HG03045 (cell line): ENCODE measurements at regions not wholly inside any gene's neighbourhood (a gene's known extent, or its start where the extent isn't known, plus 50 kb on each side); places are given as distances from the start of the nearest gene placed in this dataset.

ENCODE experiments used
- ATAC-seq: cut with Tn5 transposase; IDR thresholded peaks from one replicate; pipeline ENCODE4 v1.9.1; 2021; ENCODE audit warnings: mild to moderate bottlenecking, moderate library complexity; ENCODE audit not compliant: unreplicated experiment

DNA sequence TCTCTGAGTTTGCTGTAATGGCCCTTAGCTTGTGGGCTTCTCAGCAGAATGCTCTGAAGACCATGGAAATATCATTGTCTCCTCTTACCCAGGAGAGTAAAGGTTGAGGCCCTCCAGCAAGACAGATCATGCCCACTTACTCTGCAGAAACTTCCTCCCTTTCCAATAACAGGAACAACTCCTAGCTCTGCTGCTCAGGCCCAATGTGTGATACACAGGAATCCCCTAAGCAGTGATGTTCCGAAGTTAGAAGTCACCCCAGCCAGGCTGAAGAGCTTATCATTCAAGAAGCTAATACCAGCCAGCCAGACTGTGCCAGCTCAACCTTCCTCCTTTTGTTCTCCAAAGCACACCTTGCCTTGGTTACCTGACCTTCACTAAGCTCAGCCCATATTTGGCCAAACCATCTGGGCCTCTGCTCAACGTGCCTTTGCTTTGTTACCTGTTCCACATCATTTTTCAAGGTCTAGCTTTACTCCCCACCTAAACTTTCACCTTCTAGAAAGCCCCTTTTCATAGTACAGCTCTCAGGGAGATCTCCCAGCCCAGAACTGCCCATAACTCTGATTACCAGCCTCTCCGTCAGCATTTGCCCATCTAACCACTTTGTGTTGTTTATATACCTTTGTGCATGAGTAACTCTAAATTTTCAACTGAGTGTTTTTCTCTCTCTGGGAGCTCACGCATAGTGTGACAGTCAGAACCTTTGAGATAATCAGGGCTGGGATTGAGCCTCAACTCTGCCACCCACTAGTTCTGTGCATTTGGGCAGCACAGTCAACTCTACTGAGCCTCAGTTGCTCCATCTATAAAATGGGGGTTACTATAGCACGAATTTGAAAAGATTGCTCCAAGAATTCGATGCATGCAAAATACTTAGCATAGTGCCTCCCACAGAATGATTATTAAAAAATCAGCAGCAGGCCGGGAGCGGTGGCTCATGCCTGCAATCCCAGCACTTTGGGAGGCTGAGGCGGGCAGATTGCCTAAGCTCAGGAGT is 107.6 kb upstream of the CPEB4 start:
- ATAC-seq, result no peak

DNA sequence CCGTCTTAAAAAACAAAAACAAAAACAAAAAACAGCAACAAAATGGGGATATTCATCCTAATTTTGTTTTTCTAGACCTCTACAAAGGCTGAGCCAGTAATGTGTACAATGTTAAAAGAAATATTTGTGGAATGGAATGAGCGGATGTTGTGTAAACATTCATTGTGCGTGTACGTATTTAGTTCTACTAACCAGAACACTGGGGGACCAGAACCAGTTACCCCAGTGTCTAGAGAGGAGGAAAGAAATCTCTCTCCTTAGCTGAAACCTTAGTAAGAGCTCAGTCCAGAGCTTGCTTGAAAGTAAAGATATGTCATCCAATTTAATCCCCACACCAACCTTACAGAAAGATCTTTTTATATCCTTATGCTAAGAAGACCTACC is 106.7 kb upstream of the CPEB4 start:
- ATAC-seq, result no peak

DNA sequence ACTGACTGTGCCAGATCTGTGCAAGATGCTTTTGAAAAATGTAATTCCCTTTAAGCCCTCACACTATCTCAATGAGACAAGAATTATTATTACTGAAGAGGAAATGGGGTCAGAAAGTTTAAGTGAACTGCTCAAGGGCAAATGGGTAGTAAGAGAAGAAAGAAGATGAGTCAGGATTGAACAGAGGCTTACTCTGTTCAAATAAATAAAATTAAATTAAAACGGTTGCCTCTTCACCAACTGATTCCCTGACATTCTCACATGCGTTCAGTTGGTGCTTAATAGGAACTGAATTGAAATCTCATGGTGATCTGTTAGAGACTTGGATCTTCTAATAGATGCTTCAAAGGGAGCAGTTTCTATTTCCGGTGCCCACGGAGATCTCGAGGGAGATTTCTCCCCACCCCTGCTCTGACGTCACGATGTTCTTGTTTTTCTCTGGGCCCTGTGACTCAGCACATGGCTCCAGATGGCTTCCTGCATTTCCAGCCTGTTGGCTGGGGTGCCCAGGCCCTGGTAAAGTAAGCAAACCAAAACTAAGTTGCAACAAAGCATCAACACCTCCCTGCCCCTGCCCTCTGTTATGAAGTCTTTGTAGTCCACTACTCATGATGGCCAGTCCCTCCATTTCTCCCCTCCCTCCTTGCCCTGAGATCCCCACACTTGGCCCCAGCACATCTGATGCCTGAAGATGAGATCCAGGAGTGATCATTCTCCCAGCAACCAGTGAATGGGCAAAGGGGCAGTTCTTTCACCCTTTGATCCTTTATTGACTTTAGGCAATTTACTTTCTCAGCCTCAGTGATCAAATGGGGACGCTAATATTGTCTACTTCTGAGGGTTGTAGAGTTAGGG is 106.1 kb upstream of the CPEB4 start:
- no peak for ATAC-seq

DNA sequence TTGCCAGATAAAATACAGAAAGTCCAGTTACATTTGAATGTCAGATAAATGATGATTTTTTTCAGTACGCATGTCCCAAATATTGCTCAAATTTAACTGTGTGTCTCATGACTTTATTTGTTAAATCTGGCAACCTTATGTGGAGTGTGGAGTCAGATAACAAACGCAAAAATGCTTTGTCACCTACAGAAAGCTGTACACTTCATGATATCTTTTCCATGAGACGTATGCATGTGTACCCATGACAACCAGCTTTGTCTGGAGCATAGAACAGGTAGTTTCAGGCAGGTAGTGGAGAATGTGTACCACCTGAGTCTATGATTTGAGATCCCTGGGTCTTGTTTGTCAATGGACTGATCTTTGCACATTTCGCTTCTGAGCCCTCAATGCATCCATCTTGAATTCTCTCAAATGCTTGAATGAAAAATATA is 105.5 kb upstream of the CPEB4 start:
- ATAC-seq, result no peak

DNA sequence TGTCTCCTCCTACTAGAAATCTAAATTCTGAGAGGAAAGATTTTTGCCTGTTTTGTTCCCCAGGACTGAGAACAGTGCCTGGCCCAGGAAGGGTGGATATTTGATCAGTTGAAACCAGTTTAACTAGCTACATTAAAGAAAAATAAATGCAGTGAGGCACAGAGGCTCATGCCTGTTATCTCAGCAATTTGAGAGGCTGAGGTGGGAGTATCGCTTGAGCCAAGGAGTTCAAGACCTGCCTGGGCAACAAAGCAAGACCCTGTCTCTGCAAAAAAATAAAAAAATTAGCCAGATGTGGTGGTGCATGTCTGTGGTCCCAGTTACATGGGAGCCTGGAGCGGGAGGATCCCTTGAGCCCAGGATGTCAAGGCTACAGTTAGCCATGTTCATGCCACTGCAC is 104.8 kb upstream of the CPEB4 start:
- no peak for ATAC-seq

DNA sequence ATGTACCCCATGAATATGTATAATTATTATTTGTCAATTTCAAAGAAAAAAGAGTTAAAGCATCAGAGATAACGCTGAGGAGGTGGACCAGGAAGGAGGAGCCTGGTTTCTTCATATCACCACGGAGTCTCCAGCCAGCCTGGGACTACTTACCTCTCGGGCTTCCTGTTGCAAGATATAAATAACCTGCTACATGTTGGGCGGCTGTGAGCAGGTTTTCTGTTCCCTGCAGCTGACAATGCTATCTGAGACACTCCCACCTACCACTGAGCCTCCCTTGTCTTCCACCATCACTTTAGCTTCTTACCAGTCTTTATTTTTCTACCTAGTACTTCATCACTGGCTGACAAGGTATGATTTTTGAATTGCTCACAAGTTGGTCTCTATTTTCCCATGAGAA is 102.7 kb upstream of the CPEB4 start:
- no peak for ATAC-seq

DNA sequence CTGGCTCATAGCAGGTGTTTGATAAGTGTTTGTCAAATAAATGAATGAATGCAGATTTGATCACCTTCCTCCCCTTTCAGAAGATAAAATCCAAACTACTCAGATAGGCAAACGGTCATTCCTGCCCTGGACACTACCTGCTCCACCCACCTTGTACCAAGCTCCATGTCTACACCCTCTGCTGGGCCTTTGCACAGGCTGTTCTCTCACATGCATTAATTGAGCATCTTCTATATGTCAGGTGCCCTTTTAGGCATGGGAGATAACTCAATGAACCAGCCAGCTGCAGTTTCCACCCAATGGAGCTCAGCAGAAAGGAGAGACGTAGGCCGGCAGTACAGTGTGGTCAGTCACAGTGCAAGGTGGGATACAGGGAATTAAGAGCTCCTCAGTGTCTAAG is 102.3 kb upstream of the CPEB4 start:
- no peak for ATAC-seq

DNA sequence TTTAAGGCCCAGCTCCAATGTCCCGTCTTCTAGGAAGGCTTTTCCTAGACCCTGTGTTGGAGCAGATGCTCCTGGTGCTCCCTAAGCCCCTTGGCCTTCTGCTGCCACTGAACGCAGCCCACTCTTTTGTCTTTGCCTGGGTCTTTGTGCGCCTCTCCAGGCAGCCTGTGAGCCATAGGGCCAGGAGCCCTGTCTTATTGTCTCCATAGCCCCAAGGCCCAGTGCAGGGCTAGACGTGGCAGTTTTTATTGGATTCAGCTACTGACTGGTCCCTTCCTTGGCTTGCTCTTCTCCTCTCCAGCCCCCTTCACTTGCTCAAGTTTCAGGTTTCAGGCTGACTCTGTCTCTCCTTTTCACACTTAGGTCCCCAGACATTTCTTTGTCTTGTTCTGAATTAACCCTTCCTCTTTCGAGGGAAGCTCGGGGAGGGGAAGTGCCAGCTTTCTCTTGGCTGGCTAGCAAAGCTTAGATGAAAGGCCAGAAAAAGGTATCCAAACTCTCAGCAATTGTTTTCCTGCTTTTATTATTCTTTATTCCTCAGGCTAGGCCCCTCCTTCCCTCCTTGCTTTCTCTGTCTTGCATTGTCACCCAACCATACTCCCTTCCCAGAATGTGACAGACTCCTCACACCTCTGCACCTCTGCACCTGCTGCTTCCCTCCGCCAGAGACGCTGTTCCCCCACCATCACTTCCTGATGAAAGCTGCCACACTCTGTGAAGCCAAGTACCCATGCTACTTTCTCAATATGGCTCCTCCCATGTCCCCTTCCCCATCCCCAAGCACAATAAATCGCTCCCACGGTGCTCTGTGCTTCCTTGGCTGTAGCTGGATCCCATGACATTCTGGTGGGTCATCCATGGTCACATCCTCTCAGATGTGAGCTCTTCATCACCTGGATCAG is 101.6 kb upstream of the CPEB4 start:
- peak; percentile 44 for ATAC-seq

DNA sequence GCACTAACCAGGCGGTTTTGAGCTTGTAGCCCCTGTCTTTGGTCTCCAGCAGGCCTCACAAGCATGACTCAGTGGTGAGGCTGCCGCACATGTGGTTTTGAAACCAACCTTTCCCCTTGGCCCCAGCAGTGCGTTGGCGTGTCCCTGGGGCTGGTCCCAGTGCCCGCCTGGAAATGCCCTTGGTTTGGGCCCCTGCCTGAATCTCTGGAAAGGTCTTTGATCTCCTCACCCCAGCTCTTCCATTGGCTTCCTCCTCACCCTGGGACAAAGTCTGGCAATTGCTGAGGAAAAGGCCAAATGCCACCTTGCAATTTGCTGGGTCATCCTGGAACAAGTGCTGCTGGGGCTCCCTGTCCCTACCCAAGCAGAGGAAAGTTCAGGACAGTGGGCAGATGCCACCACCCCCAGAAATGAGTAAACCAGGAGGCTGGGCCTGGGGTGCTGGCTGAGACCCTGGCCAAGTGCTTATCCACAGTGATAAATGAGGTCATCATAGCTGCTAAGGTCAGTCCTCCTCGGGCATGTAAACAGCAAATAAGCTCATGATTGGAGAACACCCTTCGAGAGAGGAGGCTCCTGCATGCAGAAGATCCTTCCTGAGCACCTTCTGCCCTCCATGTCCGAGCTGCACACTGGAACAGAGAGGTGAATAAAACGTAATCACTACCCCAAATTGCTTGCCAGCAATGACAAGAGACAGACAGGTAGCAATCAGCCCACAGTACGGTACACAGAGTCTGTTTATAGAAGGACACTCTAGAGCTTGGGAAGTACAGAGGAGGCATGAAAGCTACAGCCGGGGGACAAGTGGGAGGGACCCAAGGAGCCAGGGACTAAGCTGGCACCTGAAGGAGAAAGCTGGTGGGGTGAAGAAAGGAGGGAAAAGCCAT is 98.9 kb upstream of the CPEB4 start:
- ATAC-seq, result peak; percentile 49

DNA sequence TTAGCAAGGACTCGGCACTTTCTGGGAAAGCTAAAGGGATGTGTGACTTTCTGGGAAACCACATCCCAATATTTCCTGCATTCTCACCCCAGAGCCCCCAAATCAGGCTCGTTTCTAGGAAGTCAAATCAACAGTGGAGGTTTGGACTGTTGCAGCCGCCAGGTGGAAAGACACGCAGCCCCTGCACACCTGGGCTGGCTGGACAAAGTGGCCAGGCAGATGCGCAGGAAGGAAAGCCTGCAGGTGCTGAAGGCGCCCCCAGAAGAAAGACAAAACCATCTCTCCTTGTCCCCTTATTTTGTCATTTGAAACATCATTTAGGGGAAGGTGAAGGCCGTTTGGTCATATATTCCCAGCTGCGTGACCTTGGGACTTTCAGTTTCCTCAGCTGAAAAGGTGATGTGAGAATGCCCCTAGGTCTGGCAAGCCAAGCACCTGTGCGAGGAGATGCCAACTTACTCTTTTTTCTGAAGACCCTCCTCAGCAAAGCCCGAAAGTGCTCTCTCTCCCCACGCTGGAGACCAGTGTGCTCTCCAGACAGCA is 97.9 kb upstream of the CPEB4 start:
- ATAC-seq, result no peak

DNA sequence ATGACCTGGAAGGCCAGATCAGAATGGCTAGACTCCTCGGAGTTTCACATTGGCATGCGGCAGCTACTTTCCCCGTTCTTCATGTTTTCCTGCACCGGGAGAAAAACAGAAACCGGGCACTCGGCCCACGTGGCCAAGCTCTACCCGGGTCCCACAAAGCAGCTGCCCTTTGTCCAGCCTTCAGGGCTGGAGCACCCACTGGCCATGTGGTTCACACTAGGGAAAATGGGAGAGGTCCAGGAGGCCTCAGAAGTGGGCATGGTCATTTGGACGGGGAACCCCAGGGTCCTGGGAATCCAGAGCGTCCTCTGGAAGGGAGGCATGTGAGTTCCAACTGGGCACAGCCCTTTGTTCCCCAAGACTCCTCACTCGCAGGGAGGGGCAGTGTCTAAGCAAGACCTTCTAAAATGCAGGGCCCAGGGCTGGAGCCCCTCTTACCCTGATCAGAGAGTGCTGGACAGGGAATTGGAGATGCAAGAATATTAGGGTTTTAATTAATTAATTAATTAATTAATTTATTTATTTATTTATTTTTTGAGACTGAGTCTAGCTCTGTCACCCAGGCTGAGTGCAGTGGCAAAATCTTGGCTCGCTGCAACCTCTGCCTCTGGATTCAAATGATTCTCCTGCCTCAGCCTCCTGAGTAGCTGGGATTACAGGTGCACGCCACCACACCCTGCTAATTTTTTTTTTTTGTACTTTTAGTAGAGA is 97.2 kb upstream of the CPEB4 start:
- no peak for ATAC-seq

DNA sequence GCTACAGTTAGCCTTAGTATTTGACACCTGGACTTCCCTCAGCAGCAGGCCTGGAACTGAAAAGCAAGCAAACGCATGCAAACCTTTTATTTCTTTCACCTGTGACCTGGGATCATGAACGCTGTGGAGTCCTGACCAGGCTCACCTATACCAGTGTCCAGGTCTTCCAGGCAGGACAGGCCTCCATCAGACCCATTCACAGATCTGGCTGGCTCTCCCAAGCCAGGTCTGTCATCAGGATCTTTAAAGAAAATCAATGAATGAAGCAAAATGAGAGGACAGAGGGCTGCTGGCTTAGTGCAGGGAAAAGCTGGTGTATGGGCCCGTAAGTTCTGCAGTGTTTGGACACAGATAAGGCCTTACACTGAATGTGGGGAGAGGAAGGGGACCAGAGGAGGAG is 96.3 kb upstream of the CPEB4 start:
- no peak for ATAC-seq

DNA sequence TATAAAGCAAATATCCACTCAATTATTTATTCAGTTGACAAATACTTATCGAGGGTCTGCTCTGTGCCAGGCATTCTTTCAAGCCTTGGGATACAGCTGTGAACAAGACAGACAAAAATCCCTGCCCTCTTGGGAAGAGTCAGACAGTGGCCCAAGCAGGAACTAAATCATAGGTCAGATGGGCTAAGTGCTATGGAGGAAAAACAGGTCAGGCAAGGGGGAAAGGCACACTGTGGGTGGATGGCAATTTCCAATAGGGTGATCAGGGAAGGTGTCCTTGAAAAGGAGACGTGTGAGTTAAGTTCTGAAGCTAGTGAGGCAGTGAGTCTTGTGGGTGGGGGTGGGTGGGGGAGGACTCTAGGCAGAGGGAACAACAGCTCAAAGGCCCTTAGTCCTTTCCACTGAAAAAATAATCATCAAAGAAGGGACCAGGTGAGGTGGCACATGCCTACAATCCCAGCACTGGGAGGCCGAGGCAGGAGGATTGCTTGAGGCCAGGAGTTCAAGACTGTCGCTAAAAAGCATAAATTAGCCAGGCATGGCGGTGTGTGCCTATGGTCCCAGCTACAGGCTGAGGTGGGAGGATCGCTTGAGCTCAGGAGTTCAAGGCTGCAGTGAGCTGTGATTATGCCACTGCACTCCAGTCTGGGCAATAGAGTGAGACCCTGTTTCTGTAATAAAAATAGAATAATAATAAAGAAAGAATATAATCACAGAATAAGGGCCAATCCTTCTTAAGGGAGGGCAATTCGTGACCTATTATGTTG is 95.2 kb upstream of the CPEB4 start:
- ATAC-seq, result no peak

DNA sequence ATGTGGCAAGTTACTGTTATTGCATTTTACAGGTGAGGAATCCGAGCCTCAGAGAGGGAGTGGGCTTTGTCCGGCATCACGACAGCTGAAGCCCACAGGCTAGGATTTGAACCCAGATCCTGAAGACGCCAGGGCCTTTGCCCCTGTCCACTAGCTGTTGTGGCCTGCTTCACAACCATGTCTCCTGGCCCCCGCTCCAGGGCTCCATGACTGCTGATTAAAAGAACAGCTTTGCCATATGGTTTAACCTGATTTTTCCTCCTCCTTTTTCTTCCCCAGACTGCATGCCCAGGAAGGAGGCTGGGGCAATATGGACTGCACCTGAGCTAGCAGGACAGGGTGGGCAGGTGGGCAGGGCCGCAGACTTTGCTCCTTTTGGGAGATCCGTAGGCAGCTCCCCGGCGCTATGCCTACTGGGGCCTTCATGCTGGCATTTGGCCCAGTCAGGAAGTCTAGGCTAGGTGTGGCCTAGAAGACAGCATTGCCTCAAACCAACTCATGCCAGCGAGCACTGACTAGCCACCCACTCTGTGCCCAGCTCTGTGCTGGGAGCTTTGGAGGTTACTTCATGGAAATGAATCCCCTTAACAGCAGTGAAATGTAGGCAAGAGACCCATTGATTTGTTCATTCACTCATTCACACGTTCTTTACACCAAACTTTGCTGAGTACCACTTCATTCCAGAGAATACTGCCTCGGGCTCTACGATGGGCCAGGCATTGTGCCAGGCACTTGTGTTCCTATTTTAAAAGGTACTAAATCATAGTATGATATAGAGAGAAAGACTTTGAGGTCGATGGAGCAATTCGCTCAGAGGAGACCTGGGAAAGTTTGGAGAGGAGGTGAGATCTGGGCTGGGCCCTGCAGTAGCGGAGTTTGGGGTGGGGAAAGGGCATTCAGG is 94.3 kb upstream of the CPEB4 start:
- ATAC-seq, result no peak

DNA sequence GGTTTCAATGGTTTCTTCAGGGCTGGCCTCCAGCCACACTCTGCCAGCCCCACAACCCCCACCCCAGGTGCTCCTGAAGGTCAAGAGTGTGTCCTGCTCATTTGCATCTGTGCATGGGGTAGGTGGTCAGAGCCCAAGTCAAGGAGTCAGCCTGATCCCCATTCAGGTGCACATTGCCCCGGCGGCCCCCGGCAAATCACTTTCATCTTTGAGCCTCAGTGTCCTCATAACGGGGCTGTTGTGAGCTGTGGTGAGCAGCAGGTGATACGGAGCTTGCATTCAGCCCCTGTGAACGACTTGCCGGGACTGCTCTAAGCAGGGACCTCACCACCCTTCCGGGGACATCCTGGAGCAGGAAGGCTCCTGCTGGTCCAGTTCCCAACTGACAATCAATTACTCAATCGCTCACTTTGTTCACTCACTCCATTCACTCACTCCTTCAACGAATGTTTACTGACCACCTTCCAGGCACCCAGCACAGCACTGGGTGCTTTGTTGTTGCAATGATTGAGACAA is 93.2 kb upstream of the CPEB4 start:
- ATAC-seq, result no peak

DNA sequence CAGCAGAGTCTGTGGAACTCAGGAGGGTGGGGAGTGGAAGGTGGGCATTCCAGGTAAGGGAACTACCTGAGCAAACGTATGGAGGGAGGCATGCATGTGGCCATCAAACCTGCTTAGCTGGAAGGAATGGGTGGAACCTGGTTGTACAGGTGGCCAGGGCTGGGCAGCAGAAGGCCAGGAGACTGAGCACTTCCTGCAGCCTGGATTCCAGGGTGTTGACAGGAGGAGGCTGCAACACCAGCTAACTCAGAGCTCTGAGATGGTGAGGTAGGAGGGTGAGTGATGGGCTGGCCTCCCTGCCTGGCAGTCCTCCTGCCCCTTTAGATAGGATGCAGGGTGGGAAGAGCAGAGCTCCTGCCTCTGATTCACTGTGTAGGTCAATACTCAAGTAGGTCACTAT is 92.5 kb upstream of the CPEB4 start:
- ATAC-seq, result no peak
